ENCODE measurements at regions not wholly inside any gene's neighbourhood (a gene's known extent, or its start where the extent isn't known, plus 50 kb on each side); places are given as distances from the start of the nearest gene placed in this dataset.
A peak's percentile ranks its signal among the peaks of the same experiment; 100 is the strongest.

DNA sequence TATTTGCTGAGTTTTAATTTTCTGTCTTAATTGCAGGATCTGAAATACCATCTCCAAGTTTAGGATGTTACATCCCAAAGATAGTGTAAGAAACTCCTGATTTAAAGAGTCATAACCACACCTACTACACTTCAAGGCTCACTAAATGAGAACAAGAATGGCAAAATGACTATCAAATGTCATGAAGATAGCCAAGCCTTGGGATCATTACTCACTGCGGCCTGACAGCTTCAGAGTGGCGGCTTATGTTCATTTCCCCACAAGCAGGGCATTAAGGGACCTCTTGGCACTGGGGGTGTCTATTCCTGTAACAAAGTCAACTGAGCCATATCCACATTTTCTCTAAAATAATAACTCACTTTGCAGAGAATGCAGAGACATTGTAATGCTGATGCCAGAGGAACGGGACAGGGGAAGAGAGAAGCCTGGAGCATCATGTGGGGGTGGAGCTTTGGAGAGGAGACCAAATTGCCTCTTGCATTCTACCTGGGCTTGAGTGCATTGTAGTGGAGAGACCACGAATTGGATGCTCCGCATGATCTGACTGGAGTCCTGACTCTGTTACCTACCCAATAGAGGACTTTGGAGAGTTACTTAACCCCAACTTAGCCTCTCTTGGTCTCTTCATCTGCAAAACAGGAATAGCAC is 219.2 kb downstream of the OPA1 start:
- no peak for DNase-seq (ENCODE audit: insufficient read length)
- TF ChIP-seq POLR2AphosphoS5 (IDR thresholded peaks at IDR 0.05; ENCODE audit: low read depth, low read length) (no peak), TAF1 (IDR thresholded peaks at IDR 0.05; ENCODE audit: borderline replicate concordance, low read depth, low read length) (no peak)
- FAIRE-seq: no peak

DNA sequence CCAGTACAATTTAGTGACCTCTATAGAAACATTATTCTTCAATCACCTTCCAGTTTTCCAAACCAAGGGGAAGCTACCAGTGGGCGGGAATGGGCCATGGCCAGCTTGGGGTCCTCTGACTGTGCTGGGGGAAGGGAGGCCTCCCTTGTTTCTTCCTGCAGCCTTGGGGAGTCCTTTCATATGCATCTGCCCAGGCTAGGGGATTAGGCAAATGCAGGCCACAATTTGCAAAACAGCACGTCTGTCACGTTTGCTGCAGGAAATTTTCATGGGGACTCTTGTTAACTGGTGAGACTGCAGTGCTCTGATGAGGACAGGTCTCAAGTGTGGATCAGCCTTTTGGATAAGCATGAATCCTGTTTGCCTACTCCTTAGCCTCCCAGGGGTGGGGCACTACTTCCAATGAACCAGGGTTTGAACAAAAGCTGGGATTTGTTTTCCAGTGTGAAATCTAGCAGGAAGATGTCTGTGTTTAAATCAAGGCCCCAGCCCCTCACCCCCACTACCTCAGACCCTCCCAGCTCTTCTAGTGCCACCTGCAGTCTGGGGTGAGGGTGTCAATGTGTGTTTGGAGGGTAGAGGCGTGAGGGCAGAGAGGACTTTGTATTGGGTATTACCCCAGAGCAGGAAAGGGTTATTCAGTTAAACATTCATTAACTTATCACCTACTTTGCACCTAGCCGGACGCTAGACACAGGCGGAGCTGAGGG is 219.9 kb downstream of the OPA1 start:
- FAIRE-seq (no peak), DNase-seq (ENCODE audit: insufficient read length) (no peak)
- no peak for TF ChIP-seq POLR2A (IDR thresholded peaks at IDR 0.05; ENCODE audit: low read depth, low read length)
- no peak for TF ChIP-seq POLR2AphosphoS5 (IDR thresholded peaks at IDR 0.05; ENCODE audit: low read depth, low read length)
- no peak for TF ChIP-seq TAF1 (IDR thresholded peaks at IDR 0.05; ENCODE audit: borderline replicate concordance, low read depth, low read length)

DNA sequence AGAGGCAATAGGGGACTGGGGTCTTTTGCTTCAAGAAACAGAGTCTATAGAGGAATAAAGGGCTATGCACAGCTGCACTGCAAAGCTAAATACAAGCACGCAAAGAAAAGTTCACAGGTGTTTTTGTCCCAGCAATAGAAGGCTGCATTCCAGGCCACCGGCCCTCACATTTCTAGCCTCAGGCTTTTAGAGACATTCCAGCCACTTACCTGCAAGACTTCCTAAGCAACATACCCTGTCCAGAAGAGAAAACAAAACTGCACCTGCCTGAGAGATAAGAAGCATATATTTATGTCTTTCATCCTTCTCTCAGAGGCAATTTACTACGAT is 220.5 kb downstream of the OPA1 start:
- no peak for FAIRE-seq
- DNase-seq (ENCODE audit: insufficient read length): no peak
- TF ChIP-seq POLR2A (IDR thresholded peaks at IDR 0.05; ENCODE audit: low read depth, low read length) (no peak), TAF1 (IDR thresholded peaks at IDR 0.05; ENCODE audit: borderline replicate concordance, low read depth, low read length) (no peak), POLR2AphosphoS5 (IDR thresholded peaks at IDR 0.05; ENCODE audit: low read depth, low read length) (no peak)

DNA sequence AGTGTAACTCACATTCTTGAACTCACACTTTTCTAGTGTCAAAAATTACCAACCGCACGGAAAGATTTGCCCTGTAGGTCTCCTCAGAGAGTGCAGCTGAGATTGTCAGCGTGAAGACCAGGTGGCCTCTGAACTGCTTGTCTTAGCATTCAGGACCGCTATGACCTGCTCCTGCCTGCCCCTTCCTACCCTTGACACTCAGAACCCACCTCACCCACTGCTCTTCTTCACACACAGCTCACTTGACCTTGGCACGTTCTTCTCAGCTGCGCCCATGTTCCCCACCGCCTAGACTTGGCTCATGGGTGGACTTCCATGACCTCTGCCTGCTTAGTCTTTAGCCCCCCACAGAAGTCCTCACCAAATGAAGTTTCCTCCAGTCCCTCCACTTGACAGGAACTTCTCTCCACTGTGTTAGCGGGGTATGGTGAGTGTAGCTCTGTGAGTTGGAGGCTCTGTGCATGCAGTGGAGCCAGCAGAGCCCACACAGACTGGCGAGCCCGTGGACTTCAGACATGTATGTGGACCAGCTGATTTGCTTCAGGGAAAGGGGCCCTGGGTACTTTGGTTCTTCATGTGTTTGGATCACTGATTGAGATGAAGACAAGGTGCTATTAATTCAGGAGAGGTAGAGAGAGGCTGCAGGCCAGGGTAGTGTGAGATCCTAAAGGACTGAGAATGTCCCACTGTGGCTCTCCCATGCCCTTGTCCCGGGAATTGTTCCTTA is 221.3 kb downstream of the OPA1 start:
- no peak for TF ChIP-seq POLR2A (IDR thresholded peaks at IDR 0.05; ENCODE audit: low read depth, low read length)
- no peak for TF ChIP-seq POLR2AphosphoS5 (IDR thresholded peaks at IDR 0.05; ENCODE audit: low read depth, low read length)
- TF ChIP-seq TAF1 (IDR thresholded peaks at IDR 0.05; ENCODE audit: borderline replicate concordance, low read depth, low read length): no peak
- DNase-seq (ENCODE audit: insufficient read length) (no peak), FAIRE-seq (no peak)

DNA sequence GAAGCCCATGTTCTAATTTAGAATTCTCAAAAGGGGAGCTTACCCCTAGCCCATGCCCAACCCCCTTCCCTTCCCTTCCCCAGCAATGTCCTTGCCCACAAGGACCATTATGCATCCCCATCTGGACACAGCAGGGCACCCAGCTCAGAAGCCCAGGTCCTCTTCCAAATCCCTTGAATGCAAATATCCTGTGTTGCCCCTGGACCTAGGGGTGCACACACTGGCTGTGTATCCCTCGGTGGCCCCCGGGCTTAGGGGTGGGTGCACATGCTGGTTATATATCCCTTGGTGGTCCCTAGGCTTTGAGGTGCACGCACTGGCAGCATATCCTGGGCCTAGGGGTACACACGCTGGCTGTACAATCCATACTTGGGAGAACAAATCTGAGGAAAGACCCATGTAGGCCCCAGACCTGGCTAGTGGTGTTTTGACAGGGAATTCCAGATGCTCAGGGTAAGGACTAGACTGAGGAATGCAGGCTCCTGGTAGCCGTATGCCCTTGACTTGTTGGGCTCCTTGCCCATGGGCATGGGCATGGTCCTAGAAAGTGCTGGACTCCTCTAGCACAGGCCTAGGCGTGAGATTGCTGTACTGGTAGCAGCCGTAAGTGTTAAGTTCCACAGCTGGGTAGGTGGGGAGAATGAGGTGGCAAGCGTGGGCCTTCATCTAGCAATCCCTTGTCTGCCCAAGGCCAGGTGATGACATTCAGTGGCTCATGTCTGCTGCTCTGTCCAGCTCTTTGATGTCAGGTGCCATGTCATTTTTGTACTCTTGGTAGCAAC is 222.4 kb downstream of the OPA1 start:
- no peak for DNase-seq (ENCODE audit: insufficient read length)
- FAIRE-seq: no peak
- no peak for TF ChIP-seq POLR2AphosphoS5 (IDR thresholded peaks at IDR 0.05; ENCODE audit: low read depth, low read length)
- no peak for TF ChIP-seq POLR2A (IDR thresholded peaks at IDR 0.05; ENCODE audit: low read depth, low read length)
- TF ChIP-seq TAF1 (IDR thresholded peaks at IDR 0.05; ENCODE audit: borderline replicate concordance, low read depth, low read length): no peak

DNA sequence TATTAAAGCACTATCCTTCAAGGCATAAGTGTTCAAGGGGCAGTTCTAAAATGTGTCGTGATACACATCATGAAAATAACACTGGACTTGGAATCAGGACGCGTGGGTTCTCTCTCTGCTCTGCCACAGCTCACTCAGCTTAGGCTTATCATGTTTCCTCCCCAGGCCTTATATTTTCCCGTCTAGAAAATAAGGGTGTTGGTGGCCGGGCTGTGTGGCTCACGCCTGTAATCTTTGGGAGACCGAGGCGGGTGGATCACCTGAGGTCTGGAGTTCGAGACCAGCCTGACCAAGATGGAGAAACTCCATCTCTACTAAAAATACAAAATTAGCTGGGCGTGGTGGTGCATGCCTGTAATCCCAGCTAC is 223.0 kb downstream of the OPA1 start:
- DNase-seq (ENCODE audit: insufficient read length): no peak
- TF ChIP-seq TAF1 (IDR thresholded peaks at IDR 0.05; ENCODE audit: borderline replicate concordance, low read depth, low read length): no peak
- TF ChIP-seq POLR2AphosphoS5 (IDR thresholded peaks at IDR 0.05; ENCODE audit: low read depth, low read length): no peak
- TF ChIP-seq POLR2A (IDR thresholded peaks at IDR 0.05; ENCODE audit: low read depth, low read length): no peak

DNA sequence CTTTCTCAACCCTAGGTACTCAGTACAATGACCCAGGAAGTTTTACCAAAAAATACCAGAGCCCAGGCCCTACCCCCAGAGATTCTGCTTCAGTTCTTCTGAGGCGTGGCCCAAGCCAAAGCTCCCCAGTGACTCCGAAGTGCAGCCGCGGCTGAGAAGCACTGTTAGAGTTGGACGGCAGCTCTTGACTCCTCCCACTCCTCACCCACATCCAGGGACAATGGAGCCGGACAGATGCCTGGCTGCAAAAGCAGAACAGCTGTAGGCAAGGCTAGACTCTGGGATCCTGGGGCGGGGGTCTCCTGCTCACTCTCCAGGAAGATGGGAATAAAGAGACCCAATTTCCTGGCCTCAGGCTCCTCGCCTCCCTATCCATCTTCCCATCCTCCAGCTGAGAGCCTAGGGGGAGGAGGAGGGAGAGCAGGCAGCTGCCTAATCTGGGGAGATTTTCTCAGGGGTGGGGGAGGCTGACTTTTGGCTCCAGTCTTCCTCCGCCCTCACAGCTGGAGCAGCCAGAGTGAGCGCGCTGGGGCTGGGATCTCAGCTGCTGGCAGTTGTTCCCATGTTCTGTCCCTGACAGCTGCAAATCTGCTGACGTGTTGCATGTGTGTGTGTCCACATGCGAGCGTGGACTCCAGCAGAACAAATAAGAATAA is 223.8 kb downstream of the OPA1 start:
- FAIRE-seq: no peak
- no peak for DNase-seq (ENCODE audit: insufficient read length)
- no peak for TF ChIP-seq POLR2A (IDR thresholded peaks at IDR 0.05; ENCODE audit: low read depth, low read length)
- TF ChIP-seq POLR2AphosphoS5 (IDR thresholded peaks at IDR 0.05; ENCODE audit: low read depth, low read length): no peak
- TF ChIP-seq TAF1 (IDR thresholded peaks at IDR 0.05; ENCODE audit: borderline replicate concordance, low read depth, low read length): no peak

More for the DNA sequence above, 223.0 kb downstream of the OPA1 start:
- FAIRE-seq: no peak

DNA sequence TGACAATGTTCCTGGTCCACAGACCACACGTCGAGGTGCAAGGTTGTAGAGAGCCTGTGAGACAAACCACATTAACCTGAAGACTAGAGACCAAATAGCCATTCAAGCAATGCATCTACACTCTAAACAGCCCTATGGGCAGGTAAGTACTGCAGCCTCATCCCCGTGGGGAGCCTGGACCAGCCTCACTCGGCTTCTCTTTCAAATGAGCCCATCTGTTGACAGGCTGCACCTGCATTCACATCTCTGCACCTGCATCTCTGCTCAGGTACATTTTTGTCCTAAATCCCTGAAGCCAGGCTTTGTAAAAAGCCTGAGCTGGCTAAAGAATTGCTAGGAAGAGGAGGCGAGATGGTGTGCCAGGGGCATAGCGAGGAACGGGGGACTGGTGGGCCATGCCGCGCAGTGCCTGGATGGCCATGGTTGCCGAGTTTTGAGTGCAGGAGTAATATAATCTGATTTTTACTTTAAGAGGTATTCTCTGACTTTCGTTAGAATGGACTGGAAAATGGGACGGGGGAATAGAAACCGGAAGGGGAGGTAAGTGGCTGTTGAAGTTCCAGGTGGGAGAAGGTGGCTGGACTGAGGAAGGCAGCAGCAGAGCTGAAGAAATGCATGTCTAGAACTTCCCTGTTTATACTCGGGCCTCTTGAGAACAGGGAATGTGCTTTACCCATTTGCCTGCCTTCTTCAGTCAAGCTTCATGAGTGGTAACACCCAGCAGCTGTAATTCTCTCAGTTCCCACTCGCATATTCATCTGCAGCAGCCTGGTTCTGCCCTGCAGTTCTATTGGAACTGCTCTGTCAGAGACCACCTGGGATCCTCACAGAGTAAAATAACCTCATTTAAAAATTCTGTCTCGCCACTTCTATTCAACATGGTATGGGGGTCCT is 226.4 kb downstream of the OPA1 start:
- FAIRE-seq (no peak), DNase-seq (ENCODE audit: insufficient read length) (no peak)
- TF ChIP-seq TAF1 (IDR thresholded peaks at IDR 0.05; ENCODE audit: borderline replicate concordance, low read depth, low read length) (no peak), POLR2AphosphoS5 (IDR thresholded peaks at IDR 0.05; ENCODE audit: low read depth, low read length) (no peak), POLR2A (IDR thresholded peaks at IDR 0.05; ENCODE audit: low read depth, low read length) (no peak)

DNA sequence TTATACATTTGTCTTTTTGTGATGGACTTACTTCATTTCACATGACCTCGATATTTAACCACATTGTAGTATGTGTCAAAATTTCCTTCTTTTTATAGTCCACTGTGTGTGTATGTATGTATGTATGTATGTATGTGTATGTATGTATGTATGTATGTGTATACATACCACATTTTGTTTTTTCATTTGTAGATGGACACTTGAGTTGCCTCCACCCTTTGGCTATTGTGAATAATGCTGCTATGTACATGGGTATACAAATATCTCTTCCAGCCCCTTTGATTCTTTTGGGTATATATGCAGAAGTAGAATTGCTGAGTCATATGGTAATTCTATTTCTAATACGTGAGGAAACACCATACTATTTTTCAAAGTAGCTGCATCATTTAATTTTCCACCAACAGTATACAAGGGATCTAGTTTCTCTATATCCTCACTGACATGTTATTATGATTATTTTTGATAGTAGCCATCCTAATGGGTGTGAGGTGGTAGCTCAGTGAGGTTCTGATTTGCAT is 228.2 kb downstream of the OPA1 start:
- TF ChIP-seq POLR2AphosphoS5 (IDR thresholded peaks at IDR 0.05; ENCODE audit: low read depth, low read length) (no peak), POLR2A (IDR thresholded peaks at IDR 0.05; ENCODE audit: low read depth, low read length) (no peak), TAF1 (IDR thresholded peaks at IDR 0.05; ENCODE audit: borderline replicate concordance, low read depth, low read length) (no peak)
- DNase-seq (ENCODE audit: insufficient read length) (no peak), FAIRE-seq (peak; percentile 60)

All from GM12892 (cell line).